Retinal pigment epithelial cell (primary cell): ENCODE measurements at regions not wholly inside any gene's neighbourhood (a gene's known extent, or its start where the extent isn't known, plus 50 kb on each side); places are given as distances from the start of the nearest gene placed in this dataset.

ENCODE experiments used
- DNase-seq: peaks from one replicate; pipeline ENCODE4 v3.0.0-alpha.2; 2010; ENCODE audit warnings: low read depth
- H3K4me3 ChIP-seq: 2 replicates; pipeline ENCODE4 v1.5.1; 2011; ENCODE audit warnings: mild to moderate bottlenecking, low read length, control low read depth, moderate library complexity
- TF ChIP-seq, protein P1 (sequence below): conservative IDR thresholded peaks from 2 replicates; pipeline ENCODE4 v1.5.1; 2011; ENCODE audit warnings: low read depth, low read length, control low read depth, inconsistent platforms

DNA sequence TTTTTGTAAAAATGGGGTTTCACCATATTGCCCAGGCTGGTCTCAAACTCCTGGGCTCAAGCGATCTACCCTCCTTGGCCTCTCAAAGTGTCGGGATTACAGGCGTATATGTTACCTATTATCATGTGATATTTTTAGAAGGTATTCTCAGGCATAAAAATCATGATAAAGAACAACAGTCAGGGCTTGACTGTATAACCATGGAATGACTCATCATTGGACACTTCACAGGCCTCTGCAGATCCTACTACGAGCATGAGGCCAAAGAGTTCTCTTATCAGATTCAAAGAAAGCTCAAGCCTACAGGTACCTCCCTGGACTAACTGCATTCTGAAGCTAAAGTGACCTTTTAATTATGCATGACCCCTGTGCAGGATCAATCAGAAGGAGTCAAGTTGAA lies 91.7 kb upstream of the PRICKLE2 start:
- H3K4me3 ChIP-seq, result no peak overlapping the region
- no peak for DNase-seq
- TF ChIP-seq, protein P1, sequence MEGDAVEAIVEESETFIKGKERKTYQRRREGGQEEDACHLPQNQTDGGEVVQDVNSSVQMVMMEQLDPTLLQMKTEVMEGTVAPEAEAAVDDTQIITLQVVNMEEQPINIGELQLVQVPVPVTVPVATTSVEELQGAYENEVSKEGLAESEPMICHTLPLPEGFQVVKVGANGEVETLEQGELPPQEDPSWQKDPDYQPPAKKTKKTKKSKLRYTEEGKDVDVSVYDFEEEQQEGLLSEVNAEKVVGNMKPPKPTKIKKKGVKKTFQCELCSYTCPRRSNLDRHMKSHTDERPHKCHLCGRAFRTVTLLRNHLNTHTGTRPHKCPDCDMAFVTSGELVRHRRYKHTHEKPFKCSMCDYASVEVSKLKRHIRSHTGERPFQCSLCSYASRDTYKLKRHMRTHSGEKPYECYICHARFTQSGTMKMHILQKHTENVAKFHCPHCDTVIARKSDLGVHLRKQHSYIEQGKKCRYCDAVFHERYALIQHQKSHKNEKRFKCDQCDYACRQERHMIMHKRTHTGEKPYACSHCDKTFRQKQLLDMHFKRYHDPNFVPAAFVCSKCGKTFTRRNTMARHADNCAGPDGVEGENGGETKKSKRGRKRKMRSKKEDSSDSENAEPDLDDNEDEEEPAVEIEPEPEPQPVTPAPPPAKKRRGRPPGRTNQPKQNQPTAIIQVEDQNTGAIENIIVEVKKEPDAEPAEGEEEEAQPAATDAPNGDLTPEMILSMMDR, result no peak

DNA sequence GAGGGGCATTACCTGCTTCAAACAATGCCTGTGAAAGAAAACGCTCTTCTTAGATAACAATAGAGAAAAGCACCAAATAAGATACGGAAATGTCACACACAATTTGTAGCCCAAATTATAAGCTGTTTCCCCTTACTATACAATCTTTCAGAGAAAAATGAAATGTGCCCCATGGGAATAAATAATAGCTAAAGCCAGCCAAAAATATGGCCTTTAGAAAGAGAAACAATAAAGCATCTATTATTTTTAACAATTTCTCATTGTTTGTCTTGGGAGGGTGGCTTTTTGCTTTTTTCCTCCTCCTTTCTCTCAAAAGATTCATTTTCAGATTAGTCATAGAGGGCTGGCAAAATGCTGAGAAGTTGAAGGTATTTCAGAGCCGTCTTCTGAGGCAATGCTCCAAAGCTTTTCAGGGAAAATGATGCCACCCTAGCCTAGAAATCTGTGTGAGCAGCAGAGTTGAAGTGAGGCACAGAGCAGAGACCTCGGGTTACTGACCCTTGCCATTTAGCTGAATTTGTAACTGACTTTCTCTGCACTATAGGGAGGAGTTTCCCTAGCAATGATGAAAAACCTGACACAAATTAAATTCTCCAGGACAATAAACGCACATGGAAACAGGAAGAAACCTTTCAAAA lies 86.3 kb upstream of the PRICKLE2 start:
- H3K4me3 ChIP-seq, result no peak overlapping the region
- TF ChIP-seq, protein P1, result no peak
- DNase-seq, result no peak

DNA sequence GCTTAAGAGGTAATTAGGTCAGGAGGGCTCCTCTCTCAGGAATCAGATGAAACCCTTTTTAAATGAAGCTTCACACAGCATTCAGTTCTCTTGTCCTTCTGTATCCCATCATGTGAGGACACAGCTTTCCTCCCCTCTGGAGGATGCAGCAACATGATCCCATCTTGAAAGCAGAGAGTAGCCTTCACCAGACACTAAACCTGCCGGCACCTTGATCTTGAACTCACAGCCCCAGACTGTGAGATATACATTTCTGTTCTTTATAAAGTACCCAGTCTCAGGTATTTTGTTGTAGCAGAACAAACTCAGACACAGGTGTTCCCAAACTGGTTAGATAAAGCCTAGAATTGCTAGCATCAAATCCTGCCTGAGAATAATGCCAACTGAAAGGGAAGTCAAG lies 83.7 kb upstream of the PRICKLE2 start:
- TF ChIP-seq, protein P1, result no peak
- H3K4me3 ChIP-seq, result no peak overlapping the region
- no peak for DNase-seq

DNA sequence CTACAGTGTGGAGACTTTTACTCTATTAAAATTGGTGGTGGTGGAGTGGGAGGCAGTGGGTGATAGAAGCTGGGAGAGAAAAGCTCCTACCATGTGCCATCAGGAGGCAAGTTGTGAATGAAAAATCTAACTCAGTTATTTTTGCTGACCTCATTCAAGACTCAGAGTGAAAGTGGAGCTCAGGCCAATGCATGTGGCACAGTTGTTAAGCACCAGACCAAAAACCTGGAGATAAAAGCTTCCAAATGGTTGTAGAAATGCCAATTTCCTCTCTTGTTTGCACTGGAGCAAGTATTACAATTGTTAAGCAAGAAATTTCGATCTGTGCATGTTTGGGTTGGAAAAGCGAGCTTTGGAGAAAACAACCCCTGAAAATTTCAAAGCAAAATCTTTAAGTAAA lies 81.5 kb upstream of the PRICKLE2 start:
- TF ChIP-seq, protein P1, result no peak
- DNase-seq, result no peak
- no peak overlapping the region for H3K4me3 ChIP-seq

DNA sequence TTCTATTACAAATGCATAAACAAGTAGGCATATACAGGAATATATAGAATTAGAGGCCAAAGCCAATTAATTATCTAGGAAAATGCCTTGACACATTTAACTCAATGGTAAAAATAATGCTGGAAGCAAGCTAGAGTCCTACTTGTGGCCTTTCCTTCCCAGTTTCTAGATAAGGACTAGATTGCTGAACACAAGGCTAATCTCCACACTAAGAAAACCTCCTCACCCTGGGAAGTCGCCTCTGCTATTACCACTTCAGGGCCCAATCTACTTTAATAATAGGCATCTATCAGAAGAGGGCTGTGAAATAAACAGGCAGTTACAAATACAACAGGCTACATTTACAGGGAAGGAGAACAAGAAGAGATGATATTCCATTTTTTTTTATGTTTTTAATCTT lies 80.5 kb upstream of the PRICKLE2 start:
- no peak overlapping the region for H3K4me3 ChIP-seq
- no peak for DNase-seq
- TF ChIP-seq, protein P1, result no peak

DNA sequence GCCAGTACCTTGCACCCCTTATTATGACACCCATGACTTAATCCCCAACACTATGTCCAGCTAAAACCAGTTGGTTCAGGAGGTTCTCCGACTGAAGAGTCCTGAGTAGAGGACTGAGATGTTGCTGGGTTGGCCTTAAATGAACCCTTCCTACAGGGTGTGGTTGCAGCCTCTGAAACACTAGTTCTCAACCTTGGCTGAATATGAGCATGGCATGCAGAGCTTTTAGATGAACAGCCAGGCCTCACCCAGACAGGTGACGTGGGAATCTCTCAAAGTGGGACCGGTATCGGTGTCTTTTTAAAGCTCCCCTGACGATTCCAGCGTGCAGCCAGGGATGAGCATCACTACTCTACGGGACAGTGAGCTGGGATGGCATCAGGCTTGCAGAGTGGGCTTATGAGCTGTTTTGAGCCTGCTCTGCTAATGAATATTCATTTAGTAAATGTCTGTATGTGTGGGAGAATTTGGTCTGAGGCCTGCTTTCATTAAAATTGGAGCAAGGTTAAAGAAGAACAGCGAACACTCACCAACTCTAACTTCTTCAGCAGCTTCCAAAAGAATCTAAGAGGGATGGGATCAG lies 79.7 kb upstream of the PRICKLE2 start:
- TF ChIP-seq, protein P1, result no peak
- no peak overlapping the region for H3K4me3 ChIP-seq
- no peak for DNase-seq

DNA sequence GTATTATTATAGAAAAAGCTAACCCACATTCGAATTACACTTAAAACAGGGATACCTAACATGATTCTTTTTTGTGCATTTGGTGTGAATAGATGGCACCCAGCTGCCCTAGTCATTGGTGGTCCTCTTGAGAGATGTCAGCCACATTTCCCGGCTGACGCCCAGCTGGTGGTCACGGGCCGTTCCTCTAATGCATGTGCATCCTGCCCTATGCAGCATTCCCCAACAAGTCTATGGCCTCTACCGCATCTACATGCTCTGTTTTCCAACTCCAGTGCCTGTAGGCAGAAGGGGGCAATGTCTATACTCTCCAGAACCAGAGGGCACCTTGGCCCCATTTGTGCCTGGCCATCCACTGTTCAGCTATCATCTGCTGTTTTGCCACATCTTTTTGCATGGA lies 78.6 kb upstream of the PRICKLE2 start:
- TF ChIP-seq, protein P1, result no peak
- no peak for DNase-seq
- no peak overlapping the region for H3K4me3 ChIP-seq
